K562 (cell line): ENCODE measurements at regions not wholly inside any gene's neighbourhood (a gene's known extent, or its start where the extent isn't known, plus 50 kb on each side); places are given as distances from the start of the nearest gene placed in this dataset.

Experiments
- ATAC-seq: fragments of 200-7000 bp; cut with Tn5 transposase; 3 replicates; pipeline ENCODE4 v1.9.1; 2020; ENCODE audit warnings: moderate library complexity
- BruUV-seq: library from RNA; stranded (reverse); fragments of 400-500 nt; replicated peaks from 2 replicates; lab custom pipeline; 2021; lab: Mats Ljungman, UMichigan
- CTCF ChIA-PET: fragments of 300-600 bp; formaldehyde crosslinking; extraction: SDS; loops from one replicate; lab custom pipeline; 2021; ENCODE audit warnings: low intra/inter-chr PET ratio; lab: Yijun Ruan, JAX
- POLR2A ChIA-PET: fragments of 300-600, 350-650 bp; sonication (Branson Sonifier 250); formaldehyde crosslinking; extraction: SDS; loops from one replicate; lab custom pipeline; 2021; ENCODE audit warnings: antibody characterized with exemption, inconsistent platforms; lab: Yijun Ruan, JAX
- DNase-seq, 4 experiments: peaks; one replicate each; pipeline versions ENCODE4 v3.0.0 to v3.0.0-alpha.2; 2011 to 2018; ENCODE audit warnings: low spot score in 3 of 4, mixed read lengths in 3 of 4; ENCODE audit errors: extremely low read depth in 1 of 4
- FAIRE-seq: peaks from 2 replicates; lab custom pipeline; 2011; peaks lifted over from hg19 to GRCh38; lab: Jason Lieb, UNC
- H2AFZ ChIP-seq: 2 replicates; pipeline ENCODE4 v1.6.0; 2011; ENCODE audit warnings: low read depth, low read length, control low read depth, inconsistent platforms
- H3K27ac ChIP-seq: fragments of 200-600 bp; 3 replicates; pipeline ENCODE4 v1.8.0; 2011; ENCODE audit warnings: low read depth, mild to moderate bottlenecking, control low read depth, inconsistent platforms, low read length, moderate library complexity, mixed read lengths; ENCODE audit errors: extremely low read depth
- H3K27me3 ChIP-seq, 2 experiments: fragments of 300-600 bp in 1 of 2; 2 replicates in 1 of 2; 3 replicates in 1 of 2; pipeline versions ENCODE4 v1.6.0 to v1.8.0; 2011; ENCODE audit warnings: inconsistent platforms in 2 of 2, low read length in 2 of 2, mild to moderate bottlenecking in 1 of 2, mixed read lengths in 1 of 2, moderate library complexity in 1 of 2; ENCODE audit not compliant: control insufficient read depth in 2 of 2, insufficient read depth in 2 of 2
- H3K36me3 ChIP-seq: fragments of 300-600 bp; 3 replicates; pipeline ENCODE4 v1.8.0; 2011; ENCODE audit warnings: mild to moderate bottlenecking, low read length, inconsistent platforms; ENCODE audit not compliant: control insufficient read depth, insufficient read depth
- H3K4me1 ChIP-seq, 2 experiments: fragments of 200-600 bp in 1 of 2; replicated peaks in 1 of 2; 2 replicates in 1 of 2; 3 replicates in 1 of 2; pipeline versions ENCODE4 v1.5.1 to v1.8.0; 2011; ENCODE audit warnings: inconsistent platforms in 2 of 2, low read length in 2 of 2, mild to moderate bottlenecking in 1 of 2, mixed read lengths in 1 of 2, moderate library complexity in 1 of 2; ENCODE audit not compliant: control insufficient read depth in 2 of 2, insufficient read depth in 2 of 2
- H3K4me2 ChIP-seq: 2 replicates; pipeline ENCODE4 v1.6.1; 2011; ENCODE audit warnings: low read length, control low read depth, inconsistent platforms, mixed read lengths; ENCODE audit not compliant: insufficient read depth
- H3K4me3 ChIP-seq: fragments of 200-600 bp; sonication (generic), shearing (Covaris generic); 2 replicates; pipeline ENCODE4 v1.5.1; 2016; ENCODE audit warnings: control low read depth, inconsistent platforms
- H3K79me2 ChIP-seq: fragments of 200-600 bp; 3 replicates; pipeline ENCODE4 v1.8.0; 2011; ENCODE audit warnings: low read length, inconsistent platforms; ENCODE audit not compliant: control insufficient read depth, insufficient read depth
- H3K9ac ChIP-seq, 2 experiments: 2 replicates each; pipeline versions ENCODE4 v1.6.0 to v1.6.1; 2011; ENCODE audit warnings: low read depth in 2 of 2, low read length in 2 of 2, control low read depth in 1 of 2, inconsistent platforms in 1 of 2, mild to moderate bottlenecking in 1 of 2, mixed read lengths in 1 of 2; ENCODE audit not compliant: insufficient read depth in 1 of 2
- H3K9me1 ChIP-seq: one replicate; pipeline ENCODE4 v1.6.0; 2011; ENCODE audit warnings: inconsistent platforms, mild to moderate bottlenecking, low read length, moderate library complexity; ENCODE audit not compliant: control insufficient read depth, insufficient read depth
- H3K9me3 ChIP-seq: replicated peaks from 2 replicates; pipeline ENCODE4 v1.5.1; 2011; ENCODE audit warnings: low read depth, low read length, inconsistent platforms; ENCODE audit not compliant: control insufficient read depth, insufficient read depth
- H4K20me1 ChIP-seq: replicated peaks from 2 replicates; pipeline ENCODE4 v1.6.1; 2011; ENCODE audit warnings: low read length, inconsistent platforms, mixed read lengths; ENCODE audit not compliant: control insufficient read depth, insufficient read depth
- COPS2 ChIP-seq: fragments of 450-650 bp; conservative IDR thresholded peaks from 2 replicates; pipeline ENCODE4 v1.6.1; 2016; ENCODE audit warnings: mild to moderate bottlenecking, moderate library complexity
- FIP1L1 ChIP-seq: fragments of 200-400 bp; formaldehyde crosslinking; IDR thresholded peaks from 2 replicates; pipeline ENCODE4 v1.6.1; 2018; ENCODE audit warnings: mild to moderate bottlenecking, low read depth, low read length; ENCODE audit not compliant: poor library complexity, severe bottlenecking
- FOS ChIP-seq: IDR thresholded peaks from 3 replicates; pipeline ENCODE4 v1.6.1; 2011; ENCODE audit not compliant: insufficient read length; ENCODE audit errors: extremely low read depth
- FUS ChIP-seq: fragments of 200-400 bp; formaldehyde crosslinking; optimal IDR thresholded peaks from 2 replicates; pipeline ENCODE3; 2017; ENCODE audit warnings: low read depth, low read length
- MIER1 ChIP-seq: fragments of 450-650 bp; IDR thresholded peaks from 2 replicates; pipeline ENCODE4 v1.6.1; 2016; ENCODE audit warnings: antibody characterized with exemption, mild to moderate bottlenecking, low read depth
- MYC ChIP-seq, 2 experiments: fragments of 250-450 bp in 1 of 2; sonication (Bioruptor Pico) in 1 of 2; IDR thresholded peaks; 2 replicates each; pipeline versions ENCODE4 v1.5.1 to v1.6.1; 2012 to 2021; ENCODE audit warnings: low read depth in 2 of 2, borderline replicate concordance in 1 of 2, improper control_type of control experiment in 1 of 2, low read length in 1 of 2, mild to moderate bottlenecking in 1 of 2, moderate library complexity in 1 of 2
- NKRF ChIP-seq: fragments of 450-650 bp; IDR thresholded peaks from 2 replicates; pipeline ENCODE4 v1.6.1; 2016; ENCODE audit warnings: borderline replicate concordance
- PKNOX1 ChIP-seq: fragments of 450-650 bp; IDR thresholded peaks from 2 replicates; pipeline ENCODE4 v1.6.1; 2016
- POLR2AphosphoS5 ChIP-seq: IDR thresholded peaks from 2 replicates; pipeline ENCODE4 v1.6.1; 2011; ENCODE audit warnings: mild to moderate bottlenecking, low read depth, low read length, moderate library complexity; ENCODE audit not compliant: control insufficient read depth, insufficient read depth
- RBM17 ChIP-seq: fragments of 200-400 bp; formaldehyde crosslinking; IDR thresholded peaks from 2 replicates; pipeline ENCODE4 v1.6.1; 2017; ENCODE audit warnings: low read depth, mild to moderate bottlenecking, low read length, borderline replicate concordance
- SETDB1 ChIP-seq: IDR thresholded peaks from one replicate; pipeline ENCODE4 v1.6.1; 2012; ENCODE audit warnings: low read length, control low read depth, inconsistent platforms
- TAF9B ChIP-seq: fragments of 450-650 bp; IDR thresholded peaks from 2 replicates; pipeline ENCODE4 v1.6.1; 2018; ENCODE audit warnings: mild to moderate bottlenecking; ENCODE audit not compliant: partially characterized antibody
- TCFL5 ChIP-seq: fragments of 250-450 bp; sonication (Bioruptor Pico); conservative IDR thresholded peaks from 2 replicates; pipeline ENCODE4 v1.6.1; 2021; ENCODE audit warnings: mild to moderate bottlenecking, moderate library complexity, matching md5 sums
- YY1 ChIP-seq, 3 experiments: IDR thresholded peaks; 2 replicates each; pipeline ENCODE4 v1.6.1; 2011; ENCODE audit warnings: low read length in 2 of 3, mild to moderate bottlenecking in 2 of 3, moderate library complexity in 2 of 3, borderline replicate concordance in 1 of 3, control low read depth in 1 of 3, low read depth in 1 of 3; ENCODE audit not compliant: insufficient read depth in 3 of 3, insufficient replicate concordance in 2 of 3, control insufficient read depth in 1 of 3, insufficient read length in 1 of 3; ENCODE audit errors: extremely low read depth in 1 of 3
- ZNF282 ChIP-seq: sonication (generic); formaldehyde crosslinking; IDR thresholded peaks from 2 replicates; pipeline ENCODE4 v1.8.1; 2023; ENCODE audit warnings: missing genetic modification reagents
- ZNF584 ChIP-seq: fragments of 200-800 bp; sonication (Bioruptor generic); IDR thresholded peaks from 2 replicates; pipeline ENCODE4 v1.6.1; 2016; ENCODE audit warnings: low read depth, mild to moderate bottlenecking, missing genetic modification characterization, missing compliant biosample characterization
- ZNF79 ChIP-seq: fragments of 250-450 bp; sonication (Bioruptor Pico); IDR thresholded peaks from 2 replicates; pipeline ENCODE4 v1.4.0; 2020; ENCODE audit warnings: low read depth, mild to moderate bottlenecking, moderate library complexity
- WGBS: fragments of 100-300 bp; shearing (Covaris generic); methylation state at CpG from one replicate; pipeline ENCODE4 v1.1.6; 2016; ENCODE audit warnings: low coverage, mixed read lengths; ENCODE audit not compliant: insufficient coverage; ENCODE audit errors: missing lambda C conversion rate; 5-methylcytosine and 5-hydroxymethylcytosine counted together
- in situ Hi-C: fragments of 300-500 bp; cut with MboI; formaldehyde crosslinking; loops from 4 replicates; pipeline ENCODE4 v1.15.0; 2018; ENCODE audit warnings: inconsistent platforms, mixed read lengths
- intact Hi-C: fragments of 100-400 bp; cut with micrococcal nuclease; formaldehyde crosslinking; loops from 2 replicates; pipeline ENCODE4 v1.14.2; 2022
- TF ChIP-seq, protein P1 (sequence below): fragments of 450-650 bp; IDR thresholded peaks from 2 replicates; pipeline ENCODE4 v1.6.1; 2016; ENCODE audit warnings: mild to moderate bottlenecking

GRCh38 chr11:87740968-87741367, 434.3 kb downstream of the RAB38 start:
- Histone ChIP-seq H3K79me2 (no peaks in the 10 kb centered on the region), H3K4me3 (no peak overlapping the region), H3K36me3 (no peaks in the 10 kb centered on the region), H3K4me2 (no peak overlapping the region), H3K4me1 (no peaks in the 10 kb centered on the region), H2AFZ (no peak overlapping the region), H3K27ac (no peak overlapping the region)
- no TSS peak for BruUV-seq
- POLR2A ChIA-PET, result interaction anchor here (0.7 kb wide), 1 partner anchor 392 kb away, joined by 3 read pairs; no protein-coding TSS in a partner anchor
- intact Hi-C loops, result no loop called here
- no peak for FAIRE-seq
- ATAC-seq, result no peak
- in situ Hi-C loops, result no loop called here
- 0% methylated on average over 3 of the region's 3 CpGs for WGBS
- TF ChIP-seq NKRF, result no peak
- no peak for TF ChIP-seq FUS
- no peak for TF ChIP-seq SETDB1
- no peak for TF ChIP-seq ZNF282 (CRISPR knock-in tag)
- TF ChIP-seq ZNF79 (CRISPR knock-in tag), result no peak
- no peak for TF ChIP-seq PKNOX1
- no peak for TF ChIP-seq FIP1L1
- TF ChIP-seq YY1 (IDR thresholded peaks at IDR 0.05; ENCODE audit: borderline replicate concordance in 1 of 3, control insufficient read depth in 1 of 3, extremely low read depth in 1 of 3, insufficient read depth in 3 of 3, insufficient read length in 1 of 3, insufficient replicate concordance in 2 of 3, low read depth in 1 of 3, low read length in 2 of 3), result no peak
- no peak for TF ChIP-seq MYC (IDR thresholded peaks at IDR 0.05; ENCODE audit: low read depth, low read length)
- no peak for TF ChIP-seq MYC (CRISPR knock-in tag; IDR thresholded peaks at IDR 0.05; ENCODE audit: borderline replicate concordance, low read depth)
- TF ChIP-seq TCFL5 (CRISPR knock-in tag), result no peak
- TF ChIP-seq TAF9B, result no peak
- no peak for TF ChIP-seq POLR2AphosphoS5
- no peak for TF ChIP-seq MIER1
- no peak for TF ChIP-seq COPS2
- TF ChIP-seq, protein P1, sequence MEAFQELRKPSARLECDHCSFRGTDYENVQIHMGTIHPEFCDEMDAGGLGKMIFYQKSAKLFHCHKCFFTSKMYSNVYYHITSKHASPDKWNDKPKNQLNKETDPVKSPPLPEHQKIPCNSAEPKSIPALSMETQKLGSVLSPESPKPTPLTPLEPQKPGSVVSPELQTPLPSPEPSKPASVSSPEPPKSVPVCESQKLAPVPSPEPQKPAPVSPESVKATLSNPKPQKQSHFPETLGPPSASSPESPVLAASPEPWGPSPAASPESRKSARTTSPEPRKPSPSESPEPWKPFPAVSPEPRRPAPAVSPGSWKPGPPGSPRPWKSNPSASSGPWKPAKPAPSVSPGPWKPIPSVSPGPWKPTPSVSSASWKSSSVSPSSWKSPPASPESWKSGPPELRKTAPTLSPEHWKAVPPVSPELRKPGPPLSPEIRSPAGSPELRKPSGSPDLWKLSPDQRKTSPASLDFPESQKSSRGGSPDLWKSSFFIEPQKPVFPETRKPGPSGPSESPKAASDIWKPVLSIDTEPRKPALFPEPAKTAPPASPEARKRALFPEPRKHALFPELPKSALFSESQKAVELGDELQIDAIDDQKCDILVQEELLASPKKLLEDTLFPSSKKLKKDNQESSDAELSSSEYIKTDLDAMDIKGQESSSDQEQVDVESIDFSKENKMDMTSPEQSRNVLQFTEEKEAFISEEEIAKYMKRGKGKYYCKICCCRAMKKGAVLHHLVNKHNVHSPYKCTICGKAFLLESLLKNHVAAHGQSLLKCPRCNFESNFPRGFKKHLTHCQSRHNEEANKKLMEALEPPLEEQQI, result no peak
- TF ChIP-seq FOS, result no peak
- no peak for TF ChIP-seq RBM17
- TF ChIP-seq ZNF584 (CRISPR knock-in tag), result no peak
- TF ChIP-seq, all 486 proteins: peak for 0
- no peaks in the 10 kb centered on the region for H3K9me1 ChIP-seq
- no peak for DNase-seq
- no peak overlapping the region for H3K9ac ChIP-seq
- CTCF ChIA-PET, result no interaction called here
- H3K9me3 ChIP-seq, result no peaks in the 10 kb centered on the region
- H4K20me1 ChIP-seq, result no peaks in the 10 kb centered on the region
- no peaks in the 10 kb centered on the region for H3K27me3 ChIP-seq
